RWPE2 (cell line): ENCODE measurements at regions not wholly inside any gene's neighbourhood (a gene's known extent, or its start where the extent isn't known, plus 50 kb on each side); places are given as distances from the start of the nearest gene placed in this dataset.

ENCODE experiments used
- ATAC-seq: fragments of 200-7000 bp; cut with Tn5 transposase; 3 replicates; pipeline ENCODE4 v1.9.1; 2021; ENCODE audit warnings: low read depth
- DNase-seq: peaks from one replicate; pipeline ENCODE4 v3.0.0-alpha.2; 2020; ENCODE audit warnings: low spot score
- H3K27ac ChIP-seq: fragments of 450-650 bp; 2 replicates; pipeline ENCODE4 v1.5.1; 2017; ENCODE audit warnings: mild to moderate bottlenecking; ENCODE audit not compliant: poor library complexity, severe bottlenecking
- H3K27me3 ChIP-seq: fragments of 250-450 bp; sonication (Bioruptor Pico); 2 replicates; pipeline ENCODE4 v1.5.1; 2021; ENCODE audit warnings: mild to moderate bottlenecking, moderate library complexity; ENCODE audit not compliant: insufficient read depth, poor library complexity, severe bottlenecking
- H3K36me3 ChIP-seq: fragments of 250-450 bp; sonication (Bioruptor Pico); 2 replicates; pipeline ENCODE4 v1.5.1; 2020; ENCODE audit warnings: low read depth, mild to moderate bottlenecking, moderate library complexity
- H3K4me1 ChIP-seq: fragments of 250-450 bp; sonication (Bioruptor Pico); 2 replicates; pipeline ENCODE4 v1.5.1; 2021; ENCODE audit warnings: mild to moderate bottlenecking, moderate library complexity; ENCODE audit not compliant: insufficient read depth, poor library complexity, severe bottlenecking
- H3K4me3 ChIP-seq: fragments of 250-450 bp; sonication (Bioruptor Pico); 2 replicates; pipeline ENCODE4 v1.5.1; 2021; ENCODE audit warnings: mild to moderate bottlenecking, moderate library complexity; ENCODE audit not compliant: severe bottlenecking
- H3K9me3 ChIP-seq: fragments of 250-450 bp; sonication (Bioruptor Pico); 2 replicates; pipeline ENCODE4 v1.5.1; 2021; ENCODE audit warnings: mild to moderate bottlenecking, moderate library complexity; ENCODE audit not compliant: severe bottlenecking
- CTCF ChIP-seq: fragments of 450-650 bp; IDR thresholded peaks from one replicate; pipeline ENCODE4 v1.5.1; 2017; ENCODE audit warnings: mild to moderate bottlenecking, moderate library complexity; ENCODE audit not compliant: poor library complexity, severe bottlenecking

GRCh38 chr9:109937861-109938453 is 158.0 kb downstream of the PALM2AKAP2 start:
- Histone ChIP-seq H3K27ac (no peak overlapping the region), H3K4me1 (no peaks in the 10 kb centered on the region), H3K36me3 (no peaks in the 10 kb centered on the region), H3K4me3 (no peak overlapping the region), H3K9me3 (no peaks in the 10 kb centered on the region), H3K27me3 (no peaks in the 10 kb centered on the region)
- ATAC-seq (no peak), DNase-seq (no peak)
- no peak for TF ChIP-seq CTCF

- no peaks in the 10 kb centered on the region for H3K27me3 ChIP-seq
These were observed 159.8 kb downstream of the PALM2AKAP2 start for GRCh38 chr9:109939698-109940342.

GRCh38 chr9:109940561-109940960 is 160.6 kb downstream of the PALM2AKAP2 start:
- Histone ChIP-seq H3K27me3 (no peaks in the 10 kb centered on the region), H3K27ac (no peak overlapping the region), H3K36me3 (no peaks in the 10 kb centered on the region), H3K9me3 (no peaks in the 10 kb centered on the region), H3K4me3 (no peak overlapping the region), H3K4me1 (no peaks in the 10 kb centered on the region)
- TF ChIP-seq CTCF: no peak
- ATAC-seq (no peak), DNase-seq (no peak)

More at GRCh38 chr9:109939698-109940342, 159.8 kb downstream of the PALM2AKAP2 start:
- ATAC-seq: no peak
- TF ChIP-seq CTCF: no peak
- Histone ChIP-seq H3K36me3 (no peaks in the 10 kb centered on the region), H3K9me3 (no peaks in the 10 kb centered on the region), H3K27ac (no peak overlapping the region), H3K4me3 (no peak overlapping the region), H3K4me1 (no peaks in the 10 kb centered on the region)
- DNase-seq: no peak

GRCh38 chr9:109941771-109942170 is 161.8 kb downstream of the PALM2AKAP2 start:
- Histone ChIP-seq H3K36me3 (no peaks in the 10 kb centered on the region), H3K4me3 (no peak overlapping the region), H3K4me1 (no peaks in the 10 kb centered on the region), H3K9me3 (no peaks in the 10 kb centered on the region), H3K27ac (no peak overlapping the region), H3K27me3 (no peaks in the 10 kb centered on the region)
- no peak for DNase-seq
- no peak for ATAC-seq
- TF ChIP-seq CTCF: no peak

- DNase-seq: no peak
- Histone ChIP-seq H3K4me3 (no peak overlapping the region), H3K27ac (no peak overlapping the region), H3K4me1 (no peaks in the 10 kb centered on the region), H3K9me3 (no peaks in the 10 kb centered on the region), H3K27me3 (no peaks in the 10 kb centered on the region), H3K36me3 (no peaks in the 10 kb centered on the region)
- no peak for ATAC-seq
- TF ChIP-seq CTCF: no peak
These were observed 165.6 kb downstream of the PALM2AKAP2 start for GRCh38 chr9:109945573-109945972.
